Fibroblast of mammary gland (primary cell): ENCODE measurements at regions not wholly inside any gene's neighbourhood (a gene's known extent, or its start where the extent isn't known, plus 50 kb on each side); places are given as distances from the start of the nearest gene placed in this dataset.

Source experiments
- DNase-seq: peaks from one replicate; pipeline ENCODE4 v3.0.0-alpha.2; 2010; ENCODE audit warnings: low read depth
- H3K4me3 ChIP-seq: 2 replicates; pipeline ENCODE4 v1.5.1; 2011; ENCODE audit warnings: low read depth, mild to moderate bottlenecking, low read length, moderate library complexity; ENCODE audit not compliant: control insufficient read depth
- TF ChIP-seq, protein P1 (sequence below): conservative IDR thresholded peaks from 2 replicates; pipeline ENCODE4 v1.5.1; 2011; ENCODE audit warnings: low read depth, low read length, inconsistent platforms; ENCODE audit not compliant: control insufficient read depth, insufficient read depth

GRCh38 chr9:111144741-111145140, 106.5 kb upstream of the LPAR1 start:
- TF ChIP-seq, protein P1, sequence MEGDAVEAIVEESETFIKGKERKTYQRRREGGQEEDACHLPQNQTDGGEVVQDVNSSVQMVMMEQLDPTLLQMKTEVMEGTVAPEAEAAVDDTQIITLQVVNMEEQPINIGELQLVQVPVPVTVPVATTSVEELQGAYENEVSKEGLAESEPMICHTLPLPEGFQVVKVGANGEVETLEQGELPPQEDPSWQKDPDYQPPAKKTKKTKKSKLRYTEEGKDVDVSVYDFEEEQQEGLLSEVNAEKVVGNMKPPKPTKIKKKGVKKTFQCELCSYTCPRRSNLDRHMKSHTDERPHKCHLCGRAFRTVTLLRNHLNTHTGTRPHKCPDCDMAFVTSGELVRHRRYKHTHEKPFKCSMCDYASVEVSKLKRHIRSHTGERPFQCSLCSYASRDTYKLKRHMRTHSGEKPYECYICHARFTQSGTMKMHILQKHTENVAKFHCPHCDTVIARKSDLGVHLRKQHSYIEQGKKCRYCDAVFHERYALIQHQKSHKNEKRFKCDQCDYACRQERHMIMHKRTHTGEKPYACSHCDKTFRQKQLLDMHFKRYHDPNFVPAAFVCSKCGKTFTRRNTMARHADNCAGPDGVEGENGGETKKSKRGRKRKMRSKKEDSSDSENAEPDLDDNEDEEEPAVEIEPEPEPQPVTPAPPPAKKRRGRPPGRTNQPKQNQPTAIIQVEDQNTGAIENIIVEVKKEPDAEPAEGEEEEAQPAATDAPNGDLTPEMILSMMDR, result no peak
- DNase-seq, result no peak
- H3K4me3 ChIP-seq, result no peak overlapping the region

GRCh38 chr9:111136180-111136579, 97.9 kb upstream of the LPAR1 start:
- DNase-seq, result peak; percentile 12
- TF ChIP-seq, protein P1, result no peak
- H3K4me3 ChIP-seq, result no peak overlapping the region

DNA sequence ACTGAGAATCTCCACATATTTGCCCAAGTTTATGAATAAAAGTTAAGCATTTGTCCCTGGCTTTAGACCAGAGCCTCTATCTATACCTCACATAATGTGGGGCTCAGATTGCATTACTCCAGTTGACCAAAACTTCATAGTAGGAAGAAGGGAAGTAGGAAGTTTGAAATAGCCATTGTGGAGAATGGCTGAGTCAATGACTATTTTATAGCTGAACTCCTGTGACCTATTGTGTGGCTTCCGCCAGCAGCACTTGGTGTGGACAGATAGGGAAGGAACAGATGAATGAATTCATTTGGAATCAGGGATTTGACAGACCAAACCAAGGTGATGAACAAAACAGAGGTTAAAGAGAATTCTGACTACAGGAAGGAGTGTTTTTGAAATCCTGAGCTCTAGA, 92.9 kb upstream of the LPAR1 start:
- TF ChIP-seq, protein P1, result no peak
- H3K4me3 ChIP-seq, result no peak overlapping the region
- no peak for DNase-seq

GRCh38 chr9:111120526-111120925, 82.3 kb upstream of the LPAR1 start:
- no peak for DNase-seq
- TF ChIP-seq, protein P1, result no peak
- no peak overlapping the region for H3K4me3 ChIP-seq

DNA sequence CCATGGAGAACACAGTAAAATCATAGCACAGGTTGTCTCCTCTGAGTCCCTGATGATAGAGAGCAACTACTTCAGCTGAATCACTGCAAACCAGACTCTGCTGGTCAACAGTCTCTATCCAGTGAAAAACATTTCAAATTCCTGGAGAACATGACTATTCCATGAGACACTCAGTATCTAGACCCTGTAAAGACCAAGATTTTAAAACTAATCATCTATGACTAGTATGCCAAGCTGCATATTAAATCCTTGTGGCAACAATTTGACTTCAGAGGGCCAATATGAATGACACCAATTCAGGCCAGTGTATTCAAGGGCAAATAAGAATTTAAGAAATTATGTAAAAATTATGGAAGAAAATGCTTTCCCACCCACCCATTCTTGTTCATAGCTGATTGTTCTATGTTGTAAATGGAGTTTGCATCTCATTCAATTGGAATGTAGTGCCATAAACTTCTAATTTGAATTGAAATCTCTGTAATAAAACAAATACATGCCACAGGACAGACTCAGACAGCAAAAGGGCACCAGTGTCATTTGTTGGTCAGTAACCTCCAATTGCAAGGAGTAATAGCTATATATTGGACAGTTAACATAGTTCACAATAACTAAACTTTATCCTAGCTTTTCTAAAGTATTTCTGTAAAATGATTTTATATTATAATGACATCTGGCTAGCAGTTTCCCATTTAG, 80.1 kb upstream of the LPAR1 start:
- peak; percentile 73 for DNase-seq
- H3K4me3 ChIP-seq, result no peak overlapping the region
- TF ChIP-seq, protein P1, result no peak

- no peak for DNase-seq
- TF ChIP-seq, protein P1, result no peak
- H3K4me3 ChIP-seq, result no peak overlapping the region
Measured at GRCh38 chr9:111114486-111114885, 76.2 kb upstream of the LPAR1 start.
